WERI-Rb-1 (cell line): ENCODE measurements at regions not wholly inside any gene's neighbourhood (a gene's known extent, or its start where the extent isn't known, plus 50 kb on each side); places are given as distances from the start of the nearest gene placed in this dataset.

Experiments used
- DNase-seq: peaks from one replicate; pipeline ENCODE4 v3.0.0-alpha.2; 2020
- H3K27ac ChIP-seq: fragments of 250-450 bp; sonication (Bioruptor Pico); 2 replicates; pipeline ENCODE4 v1.5.1; 2020; ENCODE audit warnings: mild to moderate bottlenecking, moderate library complexity
- H3K27me3 ChIP-seq: fragments of 250-450 bp; sonication (Bioruptor Pico); 2 replicates; pipeline ENCODE4 v1.5.1; 2021; ENCODE audit warnings: mild to moderate bottlenecking, low read depth, moderate library complexity; ENCODE audit not compliant: insufficient read depth, severe bottlenecking
- H3K36me3 ChIP-seq: fragments of 250-450 bp; sonication (Bioruptor Pico); 2 replicates; pipeline ENCODE4 v1.5.1; 2020; ENCODE audit warnings: mild to moderate bottlenecking, moderate library complexity
- H3K4me3 ChIP-seq: 2 replicates; pipeline ENCODE4 v1.5.1; 2011; ENCODE audit warnings: low read depth, mild to moderate bottlenecking, control low read depth, low read length
- H3K9me3 ChIP-seq: fragments of 250-450 bp; sonication (Bioruptor Pico); 2 replicates; pipeline ENCODE4 v1.5.1; 2021; ENCODE audit warnings: mild to moderate bottlenecking, moderate library complexity; ENCODE audit not compliant: severe bottlenecking
- TF ChIP-seq, protein P1 (sequence below): IDR thresholded peaks from 2 replicates; pipeline ENCODE4 v1.5.1; 2011; ENCODE audit warnings: low read depth, mild to moderate bottlenecking, control low read depth, inconsistent platforms, low read length

DNA sequence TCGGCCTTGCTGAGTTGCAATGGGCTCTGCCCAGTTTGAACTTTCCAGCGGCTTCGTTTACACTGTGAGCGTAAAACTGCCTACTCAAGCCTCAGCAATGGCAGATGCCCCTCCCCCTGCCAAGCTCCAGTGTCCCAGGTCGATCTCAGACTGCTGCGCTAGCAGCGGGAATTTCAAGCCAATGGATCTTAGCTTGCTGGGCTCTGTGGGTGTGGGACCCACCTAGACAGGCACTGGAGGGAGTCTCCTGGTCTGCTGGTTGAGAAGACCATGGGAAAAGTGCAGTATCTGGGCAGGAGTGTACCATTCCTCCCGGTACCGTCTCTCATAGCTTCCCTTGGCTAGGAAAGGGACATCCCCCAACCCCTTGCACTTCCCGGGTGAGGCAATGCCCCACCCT lies 88.2 kb downstream of the KLHL28 start:
- Histone ChIP-seq H3K4me3 (no peak overlapping the region; the same call in 1 of the 2 replicates), H3K27me3 (peaks cover 47% of the 10 kb centered on the region)
- DNase-seq, result no peak

DNA sequence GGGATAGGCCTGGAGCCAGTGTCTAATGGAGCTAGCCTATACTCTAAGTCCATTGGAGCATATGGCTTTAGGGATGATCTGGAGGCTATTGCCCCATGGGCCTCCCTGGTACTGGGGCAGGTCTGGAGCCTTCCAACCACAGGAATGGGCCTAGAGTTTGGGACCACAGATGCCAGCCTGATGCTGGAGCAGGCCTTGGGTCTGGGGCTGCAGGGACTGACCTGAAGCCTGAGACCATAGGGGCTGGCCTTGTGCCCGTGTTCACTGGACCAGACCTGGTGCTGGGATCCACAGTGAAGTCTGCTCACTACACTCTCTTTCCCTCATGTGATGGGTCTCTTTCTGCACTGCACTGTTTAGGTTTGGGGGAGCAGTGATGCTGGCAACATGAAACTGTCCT lies 95.0 kb downstream of the KLHL28 start:
- H3K4me3 ChIP-seq, result no peak overlapping the region
- no peaks in the 10 kb centered on the region for H3K36me3 ChIP-seq
- TF ChIP-seq, protein P1, sequence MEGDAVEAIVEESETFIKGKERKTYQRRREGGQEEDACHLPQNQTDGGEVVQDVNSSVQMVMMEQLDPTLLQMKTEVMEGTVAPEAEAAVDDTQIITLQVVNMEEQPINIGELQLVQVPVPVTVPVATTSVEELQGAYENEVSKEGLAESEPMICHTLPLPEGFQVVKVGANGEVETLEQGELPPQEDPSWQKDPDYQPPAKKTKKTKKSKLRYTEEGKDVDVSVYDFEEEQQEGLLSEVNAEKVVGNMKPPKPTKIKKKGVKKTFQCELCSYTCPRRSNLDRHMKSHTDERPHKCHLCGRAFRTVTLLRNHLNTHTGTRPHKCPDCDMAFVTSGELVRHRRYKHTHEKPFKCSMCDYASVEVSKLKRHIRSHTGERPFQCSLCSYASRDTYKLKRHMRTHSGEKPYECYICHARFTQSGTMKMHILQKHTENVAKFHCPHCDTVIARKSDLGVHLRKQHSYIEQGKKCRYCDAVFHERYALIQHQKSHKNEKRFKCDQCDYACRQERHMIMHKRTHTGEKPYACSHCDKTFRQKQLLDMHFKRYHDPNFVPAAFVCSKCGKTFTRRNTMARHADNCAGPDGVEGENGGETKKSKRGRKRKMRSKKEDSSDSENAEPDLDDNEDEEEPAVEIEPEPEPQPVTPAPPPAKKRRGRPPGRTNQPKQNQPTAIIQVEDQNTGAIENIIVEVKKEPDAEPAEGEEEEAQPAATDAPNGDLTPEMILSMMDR, result no peak
- peaks cover 49% of the 10 kb centered on the region for H3K27me3 ChIP-seq
- DNase-seq, result no peak
- H3K27ac ChIP-seq, result no peak overlapping the region
- H3K9me3 ChIP-seq, result peaks cover 3% of the 10 kb centered on the region

More for the DNA sequence above, 88.2 kb downstream of the KLHL28 start:
- Histone ChIP-seq H3K27ac (no peak overlapping the region), H3K9me3 (peaks cover 3% of the 10 kb centered on the region), H3K36me3 (no peaks in the 10 kb centered on the region)
- TF ChIP-seq, protein P1, result no peak

DNA sequence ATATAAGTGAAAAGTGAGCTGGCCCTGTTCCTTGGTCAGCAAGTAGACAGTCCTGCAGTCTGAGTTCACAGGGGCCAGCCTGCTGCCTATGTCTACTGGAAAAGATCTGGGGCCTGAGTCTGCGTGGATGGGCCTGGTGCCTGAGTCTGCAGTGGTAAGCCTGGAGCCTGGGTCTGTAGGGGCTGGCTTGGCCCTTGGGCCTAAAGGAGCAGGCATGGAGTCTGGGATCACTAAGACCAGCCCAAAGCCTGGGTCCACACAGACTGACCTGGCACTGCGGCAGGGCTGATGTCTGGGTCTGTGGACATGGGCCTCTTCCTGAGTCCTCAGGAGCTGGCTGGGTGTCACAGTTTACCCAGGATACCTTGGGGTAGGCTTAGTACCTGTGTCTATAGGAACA lies 95.4 kb downstream of the KLHL28 start:
- Histone ChIP-seq H3K27me3 (peaks cover 49% of the 10 kb centered on the region), H3K4me3 (no peak overlapping the region), H3K9me3 (peaks cover 3% of the 10 kb centered on the region), H3K27ac (no peak overlapping the region), H3K36me3 (no peaks in the 10 kb centered on the region)
- TF ChIP-seq, protein P1, result no peak
- no peak for DNase-seq

DNA sequence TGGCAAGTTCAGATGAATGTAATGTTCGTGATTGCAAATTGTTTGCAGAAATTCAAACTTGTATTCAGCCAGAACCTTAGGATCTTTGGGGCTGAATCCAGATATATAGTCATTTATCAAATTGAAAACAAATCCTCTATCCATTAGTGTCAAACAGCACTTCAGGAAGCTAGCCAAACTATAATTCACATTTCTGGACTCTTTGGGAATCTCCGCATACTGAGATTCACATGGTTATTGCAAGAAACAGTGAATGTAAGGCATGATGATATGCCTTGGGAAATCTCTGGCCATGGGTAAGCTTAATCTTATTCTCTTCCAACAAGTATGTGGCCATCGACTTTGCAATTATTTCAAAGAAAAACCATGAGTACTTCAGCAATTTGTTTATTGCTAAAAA lies 98.5 kb downstream of the KLHL28 start:
- DNase-seq, result no peak
- Histone ChIP-seq H3K36me3 (no peaks in the 10 kb centered on the region), H3K9me3 (no peaks in the 10 kb centered on the region), H3K27ac (no peak overlapping the region), H3K27me3 (peaks cover 48% of the 10 kb centered on the region), H3K4me3 (no peak overlapping the region)
- TF ChIP-seq, protein P1, result no peak

DNA sequence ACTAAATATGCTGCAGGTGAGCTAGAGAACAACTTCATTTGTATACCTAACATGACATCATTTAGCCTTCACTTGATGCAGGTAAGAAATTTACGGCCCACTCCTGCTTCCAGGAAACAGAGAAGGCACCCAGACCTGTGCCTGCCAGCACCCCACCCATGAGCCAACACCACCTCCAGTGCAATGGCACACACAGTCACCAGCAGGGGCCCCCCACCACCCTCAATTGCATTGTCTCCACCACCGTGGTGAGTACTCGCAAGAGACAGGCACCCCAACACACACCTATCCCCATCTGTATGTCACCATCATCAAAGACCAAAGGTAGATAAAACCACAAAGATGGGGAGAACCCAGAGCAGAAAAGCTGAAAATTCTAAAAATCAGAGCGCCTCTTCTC lies 107.6 kb downstream of the KLHL28 start:
- Histone ChIP-seq H3K36me3 (no peaks in the 10 kb centered on the region), H3K9me3 (peaks cover 4% of the 10 kb centered on the region), H3K4me3 (no peak overlapping the region), H3K27ac (no peak overlapping the region), H3K27me3 (peaks cover 39% of the 10 kb centered on the region)
- no peak for DNase-seq
- TF ChIP-seq, protein P1, result no peak

DNA sequence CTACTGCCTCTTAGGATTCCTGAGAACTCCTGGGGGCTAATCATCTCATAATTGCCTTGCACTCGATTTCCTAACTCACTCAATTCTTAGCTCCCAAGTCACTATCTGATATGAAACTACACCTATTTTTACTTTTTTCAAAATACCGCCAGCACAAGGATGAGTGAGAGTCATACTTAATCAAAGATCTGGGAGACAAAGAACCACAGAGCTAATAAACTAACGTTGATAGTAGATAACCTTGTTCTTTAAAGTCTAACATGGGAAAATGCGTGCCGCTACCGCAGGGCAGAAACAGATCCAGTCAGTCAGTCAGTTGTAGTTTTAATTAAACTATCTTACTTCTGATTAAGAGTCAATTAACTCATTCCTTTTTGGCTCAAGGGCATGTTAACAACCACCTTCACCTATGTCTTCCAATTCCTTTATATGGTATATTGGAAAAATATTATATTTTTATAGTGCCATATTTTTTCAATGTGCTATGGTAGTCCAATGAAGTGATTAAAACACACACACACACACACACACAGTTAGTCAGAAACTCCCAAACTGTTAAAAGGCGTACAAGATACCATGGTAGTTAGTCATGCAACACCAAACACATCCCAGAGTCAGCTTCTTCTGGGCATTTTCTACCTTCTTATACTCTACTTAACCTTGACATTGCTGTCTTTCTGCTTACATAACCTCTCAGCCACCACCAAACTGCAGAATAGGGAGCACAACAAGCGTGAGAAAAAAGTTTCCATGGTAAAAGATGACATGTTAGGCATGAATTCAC lies 114.0 kb downstream of the KLHL28 start:
- DNase-seq, result no peak
- no peaks in the 10 kb centered on the region for H3K9me3 ChIP-seq
- no peak overlapping the region for H3K27ac ChIP-seq
- TF ChIP-seq, protein P1, result no peak
- no peaks in the 10 kb centered on the region for H3K36me3 ChIP-seq
- no peak overlapping the region for H3K4me3 ChIP-seq
- peaks cover 61% of the 10 kb centered on the region for H3K27me3 ChIP-seq
